SH-SY5Y (cell line): ENCODE measurements at regions not wholly inside any gene's neighbourhood (a gene's known extent, or its start where the extent isn't known, plus 50 kb on each side); places are given as distances from the start of the nearest gene placed in this dataset.

ENCODE experiments used
- GATA2 ChIP-seq: IDR thresholded peaks from 2 replicates; pipeline ENCODE4 v1.6.1; 2011; ENCODE audit warnings: mild to moderate bottlenecking, low read depth, low read length
- GATA3 ChIP-seq: IDR thresholded peaks from 2 replicates; pipeline ENCODE4 v1.6.1; 2011; ENCODE audit warnings: low read depth, mild to moderate bottlenecking, low read length, moderate library complexity

- TF ChIP-seq GATA3 (no peak), GATA2 (no peak)
Observed at GRCh38 chr6:3601570-3601969, 144.7 kb upstream of the SLC22A23 start.

DNA sequence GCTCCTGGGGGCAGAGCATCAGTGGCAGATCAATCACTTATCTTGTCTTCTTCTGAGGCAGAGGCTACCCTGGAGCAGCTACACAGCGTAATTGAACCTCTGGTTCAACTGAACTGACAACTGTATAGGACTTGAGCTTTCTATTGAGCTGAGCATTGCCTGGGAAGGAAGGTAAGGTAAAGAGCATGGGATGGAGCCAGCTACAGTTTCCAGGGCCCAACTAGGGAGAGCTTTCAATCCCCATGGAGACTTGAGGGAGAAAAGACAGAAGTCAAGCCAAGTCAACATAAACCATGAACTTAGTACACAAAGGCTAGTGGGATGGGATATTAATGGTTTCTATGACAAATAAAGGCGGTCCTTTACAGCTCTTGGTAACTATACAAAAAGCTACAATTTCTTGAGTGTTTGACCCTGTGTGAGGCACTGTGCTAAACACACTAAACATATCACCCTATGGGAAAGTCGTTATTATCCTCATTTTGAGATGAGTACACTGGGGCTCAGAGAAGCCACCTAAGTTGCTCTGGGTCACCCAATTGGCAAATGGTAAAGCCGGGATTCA, 140.7 kb upstream of the SLC22A23 start:
- TF ChIP-seq GATA2 = no peak
- TF ChIP-seq GATA3 = no peak

DNA sequence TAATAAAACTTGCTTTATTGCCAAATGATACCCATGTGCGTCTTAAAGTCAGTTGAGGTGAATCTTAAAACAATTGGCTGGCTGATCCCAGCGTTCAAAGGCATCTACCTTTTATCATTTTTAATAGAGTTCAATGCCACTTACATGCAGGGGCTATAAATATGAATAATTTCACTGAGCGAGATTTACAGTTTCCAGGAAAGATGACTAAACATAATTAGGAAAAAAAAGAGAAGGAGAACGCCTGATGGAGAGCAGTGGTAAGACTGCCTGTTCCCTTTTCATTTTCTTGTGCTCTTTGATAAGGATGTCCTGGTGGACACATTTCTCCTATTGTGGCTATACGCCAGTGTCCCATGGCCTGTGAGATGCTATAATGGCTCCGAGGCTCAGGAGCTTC, 139.9 kb upstream of the SLC22A23 start:
- no peak for TF ChIP-seq GATA2
- no peak for TF ChIP-seq GATA3

- no peak for TF ChIP-seq GATA3
- TF ChIP-seq GATA2 = no peak
Observed at GRCh38 chr6:3594201-3594600, 137.4 kb upstream of the SLC22A23 start.

DNA sequence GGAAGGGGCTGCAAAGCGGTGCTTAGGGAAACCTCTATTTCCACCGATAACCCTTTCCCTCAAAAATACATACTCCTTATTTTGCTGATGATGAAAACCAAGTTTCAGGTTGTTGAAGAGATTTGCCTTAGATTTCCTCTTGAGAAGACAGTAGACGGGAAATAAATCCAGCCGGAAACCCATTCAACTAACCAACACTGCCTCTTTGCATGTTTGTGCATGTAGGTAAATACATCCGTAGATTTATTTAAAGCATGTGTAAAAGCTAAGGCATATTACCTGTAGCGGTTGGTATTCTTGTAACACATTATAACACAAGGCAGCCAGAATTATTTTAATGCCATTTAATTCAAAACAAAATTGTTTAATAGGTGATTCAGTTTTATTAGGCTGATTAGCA, 136.3 kb upstream of the SLC22A23 start:
- TF ChIP-seq GATA2 = no peak
- no peak for TF ChIP-seq GATA3

DNA sequence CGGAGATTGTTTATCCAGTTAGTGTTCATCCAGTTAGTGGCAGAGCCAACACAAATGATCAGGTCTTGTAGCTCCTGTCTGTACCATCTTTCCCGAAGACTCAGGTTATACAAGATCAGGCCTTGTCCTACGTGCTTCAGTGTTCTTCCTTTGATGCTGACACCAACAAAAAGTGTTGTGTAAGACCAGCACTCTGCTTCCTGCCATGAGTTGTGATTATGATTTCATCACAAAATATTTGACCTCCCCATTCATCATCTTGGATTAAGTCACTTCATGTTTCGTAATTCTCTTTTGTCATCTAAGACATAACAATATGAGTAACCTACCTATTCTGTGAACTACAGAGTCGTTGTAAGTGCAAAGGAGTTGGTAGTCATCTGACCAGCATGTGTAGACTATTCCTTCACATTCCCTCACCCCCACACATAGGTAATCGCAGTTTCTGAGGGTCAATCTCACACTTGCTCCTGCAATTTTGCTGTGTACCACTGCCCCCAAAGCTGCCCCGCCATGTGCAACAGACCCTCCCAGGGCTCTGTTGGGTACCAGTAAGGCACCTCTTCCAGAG, 135.6 kb upstream of the SLC22A23 start:
- TF ChIP-seq GATA3 (no peak), GATA2 (no peak)

DNA sequence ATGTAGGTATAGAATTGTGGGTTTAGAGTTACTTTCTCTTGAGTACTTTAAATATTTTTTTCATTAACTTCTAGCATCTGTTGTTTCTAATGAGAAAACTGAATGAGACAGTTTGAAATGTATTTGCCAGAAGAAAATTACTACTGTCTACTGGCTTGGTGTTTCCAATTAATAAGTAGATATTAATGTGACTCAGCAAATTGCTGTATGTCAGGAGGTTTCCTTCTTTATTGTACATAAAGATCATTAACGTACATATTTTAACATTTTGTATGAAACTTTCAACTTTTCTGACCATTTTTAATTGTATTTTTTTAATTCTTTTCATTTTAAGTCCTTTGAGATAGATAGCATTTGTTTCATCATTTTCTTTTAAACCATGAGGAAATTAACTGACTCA, 135.1 kb upstream of the SLC22A23 start:
- TF ChIP-seq GATA2 (no peak), GATA3 (no peak)

GRCh38 chr6:3587660-3588059, 130.8 kb upstream of the SLC22A23 start:
- TF ChIP-seq GATA3 = no peak
- TF ChIP-seq GATA2 = no peak

- no peak for TF ChIP-seq GATA3
Observed at GRCh38 chr6:3585320-3585935, 128.6 kb upstream of the SLC22A23 start.

- TF ChIP-seq GATA3 (no peak), GATA2 (no peak)
Observed at GRCh38 chr6:3584606-3585005, 127.8 kb upstream of the SLC22A23 start.

DNA sequence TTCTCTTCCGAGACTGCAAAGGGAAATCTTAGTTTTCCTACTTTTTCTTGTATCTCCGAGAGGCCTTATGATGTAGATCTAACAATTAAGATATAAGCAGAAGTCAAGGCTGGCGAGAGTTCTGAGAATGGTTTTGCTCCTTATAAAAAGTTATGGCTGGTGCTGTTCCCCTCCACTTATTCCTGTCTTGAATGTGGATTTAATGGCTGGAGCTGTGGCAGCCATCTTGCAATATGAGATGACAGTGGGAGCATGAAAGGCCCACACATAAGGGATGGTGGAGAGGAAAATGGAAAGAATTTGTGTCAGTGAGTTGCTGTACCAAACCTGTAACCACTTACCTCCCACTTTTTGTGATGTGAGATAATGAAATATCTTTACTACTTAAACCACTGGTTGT, 124.6 kb upstream of the SLC22A23 start:
- TF ChIP-seq GATA3 (no peak), GATA2 (no peak)

DNA sequence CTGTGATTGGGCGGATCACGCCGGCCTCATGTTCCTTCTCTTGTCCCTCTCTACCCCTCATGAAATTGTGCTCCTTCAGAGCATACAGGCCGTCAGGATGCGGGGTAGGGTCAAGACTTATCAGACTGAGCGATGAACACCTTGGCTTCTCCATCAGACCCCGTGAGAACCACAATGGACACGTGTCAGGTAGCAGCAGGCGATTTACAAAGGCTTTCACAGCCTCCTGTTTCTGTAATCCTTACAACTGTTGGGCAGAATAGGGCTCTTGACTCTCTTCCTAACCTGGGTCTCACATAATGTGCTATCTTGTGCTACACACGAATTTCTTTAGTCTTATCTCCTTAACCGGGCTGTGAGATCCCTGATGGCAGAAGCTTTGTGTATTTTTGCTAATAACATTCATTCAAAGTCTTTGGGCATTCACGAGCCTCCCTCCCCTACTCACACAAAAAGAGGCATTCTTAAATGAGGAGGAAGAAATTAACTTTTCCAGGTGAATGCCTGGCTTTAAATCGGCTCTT, 122.9 kb upstream of the SLC22A23 start:
- TF ChIP-seq GATA3 (no peak), GATA2 (no peak)

DNA sequence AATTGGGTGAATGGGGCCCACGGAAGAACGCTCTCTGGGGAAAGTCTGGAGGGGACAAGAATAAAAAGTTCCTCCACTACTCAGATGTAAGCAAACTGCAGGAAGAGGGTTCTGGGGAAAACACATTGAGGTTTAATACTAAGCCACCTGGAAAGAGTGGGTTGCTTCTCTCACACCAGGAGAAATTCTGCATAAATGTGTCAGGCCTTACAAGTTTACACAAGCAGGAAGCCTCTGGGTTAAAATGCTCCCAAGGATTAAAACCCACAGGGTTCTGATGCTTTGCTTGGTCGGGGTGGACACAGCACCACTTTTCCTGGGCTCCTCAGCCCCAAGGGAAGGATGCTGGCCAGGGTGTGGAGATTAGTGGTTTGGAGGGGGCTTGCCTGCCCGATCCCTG, 122.1 kb upstream of the SLC22A23 start:
- TF ChIP-seq GATA3 = no peak
- no peak for TF ChIP-seq GATA2

GRCh38 chr6:3577517-3577916, 120.7 kb upstream of the SLC22A23 start:
- TF ChIP-seq GATA3 (no peak), GATA2 (no peak)

- TF ChIP-seq GATA2 (no peak), GATA3 (no peak)
Observed at GRCh38 chr6:3575701-3576100, 118.9 kb upstream of the SLC22A23 start.
